Astrocyte of the spinal cord (primary cell): ENCODE measurements at regions not wholly inside any gene's neighbourhood (a gene's known extent, or its start where the extent isn't known, plus 50 kb on each side); places are given as distances from the start of the nearest gene placed in this dataset.
A peak's percentile ranks its signal among the peaks of the same experiment; 100 is the strongest.
"Not testable (repeated sequence)": the region's sequence is repeated elsewhere in the genome, so short reads cannot be mapped to it uniquely, and the experiment has no call there.

ENCODE experiments used
- DNase-seq: peaks from one replicate; pipeline ENCODE4 v3.0.0; 2011; ENCODE audit warnings: low read depth, low spot score
- H3K4me3 ChIP-seq: 2 replicates; pipeline ENCODE4 v1.5.1; 2011; ENCODE audit warnings: low read depth, mild to moderate bottlenecking, low read length, moderate library complexity
- CTCF ChIP-seq: IDR thresholded peaks from 2 replicates; pipeline ENCODE4 v1.5.1; 2012; ENCODE audit warnings: low read depth, mild to moderate bottlenecking, low read length, inconsistent platforms
- in situ Hi-C: cut with HindIII; loops from 2 replicates; pipeline ENCODE4 v1.10.0; 2017; ENCODE audit warnings: low sequenced_read_pairs

- in situ Hi-C loops = no loop called here
- no peak overlapping the region for H3K4me3 ChIP-seq
- no peak for TF ChIP-seq CTCF
- DNase-seq = no peak
Observed at GRCh38 chr2:39990335-39990900, 211.4 kb upstream of the THUMPD2 start.

DNA sequence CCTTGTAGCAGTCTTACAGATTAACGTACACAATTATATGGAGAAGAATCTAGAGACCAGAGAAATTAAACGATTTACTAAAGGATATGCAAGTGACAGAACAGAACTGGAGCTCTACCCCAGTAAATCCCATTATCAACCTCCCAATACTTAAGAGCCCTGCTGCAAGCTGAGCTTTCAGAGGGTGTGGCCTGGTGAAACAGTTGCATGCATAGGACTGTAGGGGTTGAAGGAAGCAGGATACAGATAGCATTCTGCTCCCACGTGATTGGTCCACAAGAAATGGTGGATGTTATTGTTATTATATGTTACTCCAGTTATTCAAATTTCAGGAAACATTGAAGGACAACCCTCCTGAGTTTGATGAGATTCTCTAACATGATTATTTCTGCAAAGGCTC is 210.8 kb upstream of the THUMPD2 start:
- no peak for TF ChIP-seq CTCF
- no peak for DNase-seq
- H3K4me3 ChIP-seq = no peak overlapping the region
- in situ Hi-C loops = no loop called here

DNA sequence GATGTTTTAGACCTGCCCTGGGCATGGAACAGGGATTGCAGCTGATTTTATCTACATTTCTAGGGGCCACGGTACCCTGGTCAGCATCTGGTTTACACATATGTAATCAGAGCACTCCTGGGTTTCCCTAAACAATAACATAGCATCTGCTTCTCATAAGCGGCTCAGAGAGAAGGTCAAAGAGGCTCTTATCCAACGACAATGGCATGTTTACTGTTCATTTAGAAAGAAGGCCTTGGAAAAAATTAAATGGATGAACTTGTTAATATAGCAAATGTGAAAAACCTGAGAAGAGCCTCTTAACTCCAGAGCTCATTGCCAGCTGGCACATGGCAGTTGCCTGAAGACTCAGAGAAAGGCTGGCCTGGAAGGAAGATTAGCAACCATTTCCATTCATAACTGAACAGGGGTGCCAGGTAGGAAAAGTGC is 202.8 kb upstream of the THUMPD2 start:
- in situ Hi-C loops = no loop called here
- DNase-seq = no peak
- H3K4me3 ChIP-seq = no peak overlapping the region
- TF ChIP-seq CTCF = no peak

- no peak for TF ChIP-seq CTCF
- in situ Hi-C loops = no loop called here
- H3K4me3 ChIP-seq = no peak overlapping the region
- no peak for DNase-seq
Observed at GRCh38 chr2:39975476-39976020, 196.5 kb upstream of the THUMPD2 start.

GRCh38 chr2:39968037-39968436 is 189.0 kb upstream of the THUMPD2 start:
- H3K4me3 ChIP-seq = no peak overlapping the region
- in situ Hi-C loops = no loop called here
- no peak for DNase-seq
- TF ChIP-seq CTCF = no peak

GRCh38 chr2:39960681-39961080 is 181.6 kb upstream of the THUMPD2 start:
- H3K4me3 ChIP-seq, in situ Hi-C loops, DNase-seq: not testable (repeated sequence)

DNA sequence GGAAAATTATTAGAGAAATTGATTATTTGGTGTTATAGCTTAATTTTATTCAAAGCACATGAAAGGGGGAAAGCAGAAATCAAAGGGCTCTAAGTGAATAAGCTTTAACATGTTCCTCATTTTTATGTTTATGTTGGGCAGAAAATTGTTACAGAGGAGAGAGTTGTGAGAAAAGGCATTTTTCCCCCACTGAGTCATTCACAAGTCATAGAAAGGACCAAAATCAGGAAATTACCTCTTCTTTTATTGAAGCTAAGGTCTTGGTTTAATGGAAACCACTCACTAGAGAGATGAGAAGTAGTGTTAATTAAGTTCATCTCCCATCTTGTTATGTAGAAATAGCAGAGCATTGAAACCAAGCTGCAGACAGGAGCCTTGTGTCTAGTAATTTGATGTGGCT is 175.3 kb upstream of the THUMPD2 start:
- TF ChIP-seq CTCF = no peak
- DNase-seq = peak; percentile 58
- in situ Hi-C loops = no loop called here
- H3K4me3 ChIP-seq = no peak overlapping the region
